NCI-H1436 treated with DMSO at 0.1 percent for 48 hours (cell line): ENCODE measurements at regions not wholly inside any gene's neighbourhood (a gene's known extent, or its start where the extent isn't known, plus 50 kb on each side); places are given as distances from the start of the nearest gene placed in this dataset.
"Not testable (repeated sequence)": the region's sequence is repeated elsewhere in the genome, so short reads cannot be mapped to it uniquely, and the experiment has no call there.

Experiments
- DNase-seq: peaks from one replicate; lab custom pipeline; 2025; lab: John Stamatoyannopoulos, UW

GRCh38 chr3:163817015-163817414, 1261.3 kb downstream of the SI start:
- no peak for DNase-seq

GRCh38 chr3:163813935-163814334, 1264.4 kb downstream of the SI start:
- no peak for DNase-seq

- no peak for DNase-seq
Observed at GRCh38 chr3:163812006-163812405, 1266.3 kb downstream of the SI start.

GRCh38 chr3:163809540-163809993, 1268.7 kb downstream of the SI start:
- no peak for DNase-seq

GRCh38 chr3:163786416-163786815, 1291.9 kb downstream of the SI start:
- no peak for DNase-seq

- DNase-seq, result no peak
Observed at GRCh38 chr3:163785693-163786092, 1292.6 kb downstream of the SI start.

GRCh38 chr3:163779396-163780344, 1298.6 kb downstream of the SI start:
- DNase-seq, result no peak

GRCh38 chr3:163776743-163777142, 1301.6 kb downstream of the SI start:
- no peak for DNase-seq

GRCh38 chr3:163773136-163773535, 1305.2 kb downstream of the SI start:
- no peak for DNase-seq

- DNase-seq, result no peak
Observed at GRCh38 chr3:163768048-163768447, 1310.2 kb downstream of the SI start.

- DNase-seq, result no peak
Observed at GRCh38 chr3:163766112-163766511, 1312.2 kb downstream of the SI start.

GRCh38 chr3:163753033-163753432, 1325.3 kb downstream of the SI start:
- no peak for DNase-seq

- DNase-seq, result no peak
Observed at GRCh38 chr3:163745204-163745603, 1333.1 kb downstream of the SI start.

- no peak for DNase-seq
Observed at GRCh38 chr3:163735394-163735793, 1342.9 kb downstream of the SI start.

GRCh38 chr3:163730684-163731083, 1347.6 kb downstream of the SI start:
- no peak for DNase-seq

- DNase-seq, result no peak
Observed at GRCh38 chr3:163726125-163726524, 1352.2 kb downstream of the SI start.

- DNase-seq, result no peak
Observed at GRCh38 chr3:163722405-163722804, 1355.9 kb downstream of the SI start.

- DNase-seq, result no peak
Observed at GRCh38 chr3:163721596-163721995, 1356.7 kb downstream of the SI start.

- DNase-seq, result no peak
Observed at GRCh38 chr3:163717377-163717776, 1360.9 kb downstream of the SI start.

GRCh38 chr3:163708428-163708827, 1369.9 kb downstream of the SI start:
- DNase-seq, result no peak

GRCh38 chr3:163707659-163708058, 1370.6 kb downstream of the SI start:
- DNase-seq, result no peak

GRCh38 chr3:163698221-163698620, 1380.1 kb downstream of the SI start:
- not testable (repeated sequence) for DNase-seq

GRCh38 chr3:163692494-163692893, 1385.8 kb downstream of the SI start:
- no peak for DNase-seq

- no peak for DNase-seq
Observed at GRCh38 chr3:163684651-163685050, 1393.6 kb downstream of the SI start.
